HG03108 (cell line): ENCODE measurements at regions not wholly inside any gene's neighbourhood (a gene's known extent, or its start where the extent isn't known, plus 50 kb on each side); places are given as distances from the start of the nearest gene placed in this dataset.
"Not testable (repeated sequence)": the region's sequence is repeated elsewhere in the genome, so short reads cannot be mapped to it uniquely, and the experiment has no call there.

ENCODE experiments used
- ATAC-seq: cut with Tn5 transposase; IDR thresholded peaks from one replicate; pipeline ENCODE4 v1.9.1; 2021; ENCODE audit warnings: moderate library complexity; ENCODE audit not compliant: unreplicated experiment

DNA sequence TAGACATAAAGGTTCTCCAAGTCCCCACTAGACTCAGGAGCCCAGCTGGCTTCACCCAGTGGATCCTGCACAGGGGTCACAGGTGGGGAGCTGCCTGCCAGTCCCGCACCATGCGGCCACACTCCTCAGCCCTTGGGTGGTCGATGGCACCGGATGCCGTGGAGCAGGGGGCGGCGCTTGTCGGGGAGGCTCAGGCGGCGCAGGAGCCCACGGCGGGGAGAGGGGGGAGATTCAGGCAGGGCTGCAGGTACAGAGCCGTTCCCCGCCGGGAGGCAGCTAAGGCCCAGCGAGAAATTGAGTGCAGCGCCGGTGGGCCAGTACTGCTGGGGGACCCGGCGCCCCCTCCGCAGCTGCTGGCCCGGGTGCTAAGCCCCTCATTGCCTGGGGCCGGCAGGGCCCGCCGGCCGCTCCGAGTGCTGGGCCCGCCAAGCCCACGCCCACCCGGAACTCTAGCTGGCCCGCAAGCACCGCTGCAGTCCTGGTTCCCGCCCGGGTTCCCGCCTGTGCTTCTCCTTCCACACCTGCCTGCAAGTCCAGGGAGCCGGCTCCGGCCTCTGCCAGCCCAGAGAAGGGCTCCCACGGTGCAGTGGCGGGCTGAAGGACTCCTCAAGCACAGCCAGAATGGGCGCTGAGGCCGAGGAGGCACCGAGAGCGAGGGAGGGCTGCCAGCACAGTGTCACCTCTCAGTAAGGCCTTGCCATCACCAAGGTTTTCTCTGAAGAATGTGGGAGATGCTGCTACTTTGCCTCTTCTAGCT lies 58.4 kb upstream of the PPP1R12A start:
- ATAC-seq = no peak

DNA sequence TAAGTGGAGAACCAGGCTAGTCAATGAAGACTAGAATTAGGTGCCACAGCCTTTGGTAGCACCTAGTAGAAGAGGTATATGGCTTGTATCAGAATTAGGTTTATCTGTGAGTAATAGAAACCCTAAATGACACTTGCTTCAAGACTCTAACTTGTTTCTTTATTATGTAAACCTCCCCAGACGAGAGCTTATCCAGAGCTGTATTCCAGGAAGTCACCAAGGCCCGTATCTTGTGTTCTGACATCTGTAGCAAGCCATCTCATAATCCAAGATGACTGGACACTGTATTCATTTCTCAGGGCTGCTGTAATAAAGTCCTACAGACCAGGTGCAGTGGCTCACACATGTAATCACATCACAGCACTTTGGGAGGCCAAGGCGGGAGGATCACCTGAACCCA lies 56.7 kb upstream of the PPP1R12A start:
- no peak for ATAC-seq

- not testable (repeated sequence) for ATAC-seq
These were observed 55.8 kb upstream of the PPP1R12A start for GRCh38 chr12:79990509-79991338.

DNA sequence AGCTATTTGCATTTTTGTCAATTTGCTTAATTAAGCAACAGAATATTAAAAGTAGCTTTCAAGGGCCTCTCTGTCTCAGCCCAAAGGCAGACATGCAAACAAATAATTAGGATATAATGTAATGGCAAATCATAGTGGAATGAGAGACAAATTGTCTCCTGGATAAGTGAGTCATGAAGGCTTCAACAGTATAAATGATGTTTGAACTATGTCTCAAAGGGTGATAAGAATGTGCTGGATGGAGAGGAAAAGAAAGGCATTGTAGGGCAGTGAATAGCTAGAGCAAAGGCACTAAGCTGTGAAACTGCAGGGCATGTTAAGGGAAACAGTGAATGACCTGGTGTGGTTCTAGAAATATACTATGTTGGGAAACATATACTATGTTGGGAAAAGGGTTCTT lies 53.5 kb upstream of the PPP1R12A start:
- no peak for ATAC-seq

- ATAC-seq = no peak
These were observed 52.8 kb upstream of the PPP1R12A start for GRCh38 chr12:79987731-79988130.
